ENCODE measurements at regions not wholly inside any gene's neighbourhood (a gene's known extent, or its start where the extent isn't known, plus 50 kb on each side); places are given as distances from the start of the nearest gene placed in this dataset.

- TF ChIP-seq SPI1 (IDR thresholded peaks at IDR 0.05; ENCODE audit: low read depth, low read length) (no peak), POLR2A (IDR thresholded peaks at IDR 0.05; ENCODE audit: low read depth, low read length) (no peak), TAF1 (IDR thresholded peaks at IDR 0.05; ENCODE audit: low read depth, low read length) (no peak), POLR2AphosphoS5 (IDR thresholded peaks at IDR 0.05; ENCODE audit: low read depth, low read length) (no peak), POU2F2 (IDR thresholded peaks at IDR 0.05; ENCODE audit: low read depth, low read length) (no peak)
Observed at GRCh38 chr1:87799451-87799850, 470.8 kb downstream of the LMO4 start.
